GM23338 (cell line): ENCODE measurements at regions not wholly inside any gene's neighbourhood (a gene's known extent, or its start where the extent isn't known, plus 50 kb on each side); places are given as distances from the start of the nearest gene placed in this dataset.

Experiments used
- ATAC-seq: fragments of 200-7000 bp; cut with Tn5 transposase; 3 replicates; pipeline ENCODE4 v1.9.1; 2020
- DNase-seq: peaks from one replicate; pipeline ENCODE4 v3.0.0-alpha.2; 2015; ENCODE audit warnings: low spot score
- H2AFZ ChIP-seq: fragments of 200-600 bp; sonication (generic); 2 replicates; pipeline ENCODE4 v1.8.0; 2016; ENCODE audit warnings: antibody characterized with exemption, mild to moderate bottlenecking, moderate library complexity
- H3F3A ChIP-seq: fragments of 200-600 bp; sonication (generic); replicated peaks from 2 replicates; pipeline ENCODE4 v1.8.0; 2017; ENCODE audit warnings: antibody characterized with exemption, mixed run types, low read depth
- H3K27ac ChIP-seq: fragments of 200-600 bp; sonication (generic); 2 replicates; pipeline ENCODE4 v1.6.1; 2016; ENCODE audit warnings: low read depth
- H3K27me3 ChIP-seq: fragments of 200-600 bp; sonication (generic); 2 replicates; pipeline ENCODE4 v1.8.0; 2016; ENCODE audit warnings: mild to moderate bottlenecking, mixed run types, moderate library complexity; ENCODE audit not compliant: insufficient read depth
- H3K36me3 ChIP-seq: fragments of 200-600 bp; sonication (generic); 2 replicates; pipeline ENCODE4 v1.8.0; 2016; ENCODE audit warnings: mild to moderate bottlenecking; ENCODE audit not compliant: insufficient read depth
- H3K4me1 ChIP-seq: fragments of 200-600 bp; sonication (generic); 2 replicates; pipeline ENCODE4 v1.8.0; 2016; ENCODE audit warnings: mild to moderate bottlenecking, moderate library complexity; ENCODE audit not compliant: insufficient read depth
- H3K4me2 ChIP-seq: fragments of 200-600 bp; sonication (generic); 2 replicates; pipeline ENCODE4 v1.7.1; 2017; ENCODE audit warnings: mixed run types
- H3K4me3 ChIP-seq: fragments of 200-600 bp; sonication (generic); 2 replicates; pipeline ENCODE4 v1.6.1; 2016; ENCODE audit warnings: mixed run types
- H3K79me2 ChIP-seq: fragments of 200-600 bp; sonication (generic); replicated peaks from 2 replicates; pipeline ENCODE4 v1.8.0; 2017; ENCODE audit warnings: mild to moderate bottlenecking; ENCODE audit not compliant: insufficient read depth
- H3K9me2 ChIP-seq: fragments of 200-600 bp; sonication (generic); 2 replicates; pipeline ENCODE4 v1.8.0; 2017; ENCODE audit not compliant: insufficient read depth
- H4K20me1 ChIP-seq: fragments of 200-600 bp; sonication (generic); replicated peaks from 2 replicates; pipeline ENCODE4 v1.8.0; 2017; ENCODE audit warnings: mild to moderate bottlenecking; ENCODE audit not compliant: insufficient read depth
- H3K27ac Mint-ChIP-seq: 2 replicates; pipeline ENCODE4 v1.8.0; 2020; ENCODE audit warnings: inconsistent platforms, mild to moderate bottlenecking, moderate library complexity, mixed read lengths
- H3K27me3 Mint-ChIP-seq: 3 replicates; pipeline ENCODE4 v1.8.0; 2022; ENCODE audit warnings: low read depth, mild to moderate bottlenecking, moderate library complexity, mixed read lengths, inconsistent platforms; ENCODE audit not compliant: insufficient read depth, poor library complexity
- H3K36me3 Mint-ChIP-seq: 3 replicates; pipeline ENCODE4 v1.8.0; 2021; ENCODE audit warnings: low read depth, mild to moderate bottlenecking, inconsistent platforms, moderate library complexity, mixed read lengths
- H3K4me1 Mint-ChIP-seq: 3 replicates; pipeline ENCODE4 v1.8.0; 2020; ENCODE audit warnings: mild to moderate bottlenecking, inconsistent platforms, mixed read lengths
- H3K4me3 Mint-ChIP-seq: 3 replicates; pipeline ENCODE4 v1.8.0; 2021; ENCODE audit warnings: moderate library complexity, mild to moderate bottlenecking, inconsistent platforms, mixed read lengths
- H3K9me3 Mint-ChIP-seq: 3 replicates; pipeline ENCODE4 v1.8.0; 2020; ENCODE audit warnings: moderate library complexity, mild to moderate bottlenecking, inconsistent platforms, mixed read lengths
- EZH2 ChIP-seq: fragments of 200-600 bp; sonication (generic); IDR thresholded peaks from one replicate; pipeline ENCODE4 v1.8.0; 2017; ENCODE audit warnings: antibody characterized with exemption, mild to moderate bottlenecking, low read depth; ENCODE audit not compliant: unreplicated experiment
- EZH2phosphoT487 ChIP-seq: fragments of 200-600 bp; sonication (generic); IDR thresholded peaks from one replicate; pipeline ENCODE4 v1.8.1; 2018; ENCODE audit warnings: antibody characterized with exemption; ENCODE audit not compliant: unreplicated experiment
- JUNB ChIP-seq: IDR thresholded peaks from one replicate; pipeline ENCODE4 v1.6.1; 2016; ENCODE audit warnings: antibody characterized with exemption; ENCODE audit not compliant: unreplicated experiment
- NANOG ChIP-seq: IDR thresholded peaks from 2 replicates; pipeline ENCODE4 v1.6.1; 2016; ENCODE audit warnings: antibody characterized with exemption, borderline replicate concordance
- STAT1 ChIP-seq: IDR thresholded peaks from one replicate; pipeline ENCODE4 v1.6.1; 2016; ENCODE audit warnings: antibody characterized with exemption; ENCODE audit not compliant: unreplicated experiment
- ZNF331 ChIP-seq: fragments of 250-450 bp; sonication (Bioruptor Pico); IDR thresholded peaks from 2 replicates; pipeline ENCODE4 v1.5.0; 2020; ENCODE audit warnings: low read depth, mild to moderate bottlenecking, moderate library complexity
- TF ChIP-seq, protein P1 (sequence below): fragments of 250-450 bp; sonication (Bioruptor Pico); IDR thresholded peaks from 2 replicates; pipeline ENCODE4 v1.5.0; 2020; ENCODE audit warnings: mild to moderate bottlenecking, moderate library complexity
- TF ChIP-seq, protein P2 (sequence below): IDR thresholded peaks from one replicate; pipeline ENCODE4 v1.6.1; 2018; ENCODE audit warnings: antibody characterized with exemption; ENCODE audit not compliant: unreplicated experiment
- TF ChIP-seq, protein P3 (sequence below), 2 experiments: fragments of 200-600 bp in 1 of 2; sonication (generic) in 1 of 2; conservative IDR thresholded peaks; 2 replicates each; pipeline versions ENCODE4 v1.5.1 to v1.6.1; 2016 to 2017; ENCODE audit warnings: antibody characterized with exemption in 2 of 2, low read depth in 2 of 2, mild to moderate bottlenecking in 2 of 2, moderate library complexity in 1 of 2

DNA sequence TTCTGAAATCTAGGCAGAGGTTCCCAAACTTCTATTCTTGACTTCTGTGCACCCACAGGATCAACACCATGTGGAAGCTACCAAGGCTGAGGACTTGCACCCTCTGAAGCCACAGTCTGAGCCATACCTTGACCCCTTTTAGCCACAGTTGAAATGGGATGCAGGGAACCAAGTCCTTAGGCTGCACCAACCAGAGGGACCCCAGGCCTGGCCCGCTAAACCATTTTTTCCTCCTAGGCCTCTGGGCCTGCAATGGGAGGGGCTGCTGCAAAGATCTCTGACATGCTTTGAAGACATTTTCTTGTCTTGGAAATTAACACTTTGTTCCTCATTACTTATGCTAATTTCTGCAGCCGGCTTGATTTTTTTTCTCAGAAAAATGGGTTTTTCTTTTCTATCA, 133.9 kb upstream of the TSPAN8 start:
- H3K4me3 Mint-ChIP-seq = no peak overlapping the region
- Histone ChIP-seq H3K4me1 (no peaks in the 10 kb centered on the region), H3K36me3 (peaks cover 7% of the 10 kb centered on the region; the same call in 1 of the 2 replicates), H3K9me2 (no peaks in the 10 kb centered on the region; the same call in 1 of the 2 replicates), H2AFZ (no peak overlapping the region), H3K4me2 (no peak overlapping the region), H3K4me3 (no peak overlapping the region), H3K79me2 (no peaks in the 10 kb centered on the region), H4K20me1 (no peaks in the 10 kb centered on the region), H3K27me3 (no peaks in the 10 kb centered on the region), H3K27ac (no peak overlapping the region), H3F3A (no peaks in the 10 kb centered on the region)
- no peaks in the 10 kb centered on the region for H3K27me3 Mint-ChIP-seq
- H3K9me3 Mint-ChIP-seq = peaks cover 23% of the 10 kb centered on the region
- no peaks in the 10 kb centered on the region for H3K4me1 Mint-ChIP-seq
- TF ChIP-seq STAT1 = no peak
- TF ChIP-seq, protein P1, sequence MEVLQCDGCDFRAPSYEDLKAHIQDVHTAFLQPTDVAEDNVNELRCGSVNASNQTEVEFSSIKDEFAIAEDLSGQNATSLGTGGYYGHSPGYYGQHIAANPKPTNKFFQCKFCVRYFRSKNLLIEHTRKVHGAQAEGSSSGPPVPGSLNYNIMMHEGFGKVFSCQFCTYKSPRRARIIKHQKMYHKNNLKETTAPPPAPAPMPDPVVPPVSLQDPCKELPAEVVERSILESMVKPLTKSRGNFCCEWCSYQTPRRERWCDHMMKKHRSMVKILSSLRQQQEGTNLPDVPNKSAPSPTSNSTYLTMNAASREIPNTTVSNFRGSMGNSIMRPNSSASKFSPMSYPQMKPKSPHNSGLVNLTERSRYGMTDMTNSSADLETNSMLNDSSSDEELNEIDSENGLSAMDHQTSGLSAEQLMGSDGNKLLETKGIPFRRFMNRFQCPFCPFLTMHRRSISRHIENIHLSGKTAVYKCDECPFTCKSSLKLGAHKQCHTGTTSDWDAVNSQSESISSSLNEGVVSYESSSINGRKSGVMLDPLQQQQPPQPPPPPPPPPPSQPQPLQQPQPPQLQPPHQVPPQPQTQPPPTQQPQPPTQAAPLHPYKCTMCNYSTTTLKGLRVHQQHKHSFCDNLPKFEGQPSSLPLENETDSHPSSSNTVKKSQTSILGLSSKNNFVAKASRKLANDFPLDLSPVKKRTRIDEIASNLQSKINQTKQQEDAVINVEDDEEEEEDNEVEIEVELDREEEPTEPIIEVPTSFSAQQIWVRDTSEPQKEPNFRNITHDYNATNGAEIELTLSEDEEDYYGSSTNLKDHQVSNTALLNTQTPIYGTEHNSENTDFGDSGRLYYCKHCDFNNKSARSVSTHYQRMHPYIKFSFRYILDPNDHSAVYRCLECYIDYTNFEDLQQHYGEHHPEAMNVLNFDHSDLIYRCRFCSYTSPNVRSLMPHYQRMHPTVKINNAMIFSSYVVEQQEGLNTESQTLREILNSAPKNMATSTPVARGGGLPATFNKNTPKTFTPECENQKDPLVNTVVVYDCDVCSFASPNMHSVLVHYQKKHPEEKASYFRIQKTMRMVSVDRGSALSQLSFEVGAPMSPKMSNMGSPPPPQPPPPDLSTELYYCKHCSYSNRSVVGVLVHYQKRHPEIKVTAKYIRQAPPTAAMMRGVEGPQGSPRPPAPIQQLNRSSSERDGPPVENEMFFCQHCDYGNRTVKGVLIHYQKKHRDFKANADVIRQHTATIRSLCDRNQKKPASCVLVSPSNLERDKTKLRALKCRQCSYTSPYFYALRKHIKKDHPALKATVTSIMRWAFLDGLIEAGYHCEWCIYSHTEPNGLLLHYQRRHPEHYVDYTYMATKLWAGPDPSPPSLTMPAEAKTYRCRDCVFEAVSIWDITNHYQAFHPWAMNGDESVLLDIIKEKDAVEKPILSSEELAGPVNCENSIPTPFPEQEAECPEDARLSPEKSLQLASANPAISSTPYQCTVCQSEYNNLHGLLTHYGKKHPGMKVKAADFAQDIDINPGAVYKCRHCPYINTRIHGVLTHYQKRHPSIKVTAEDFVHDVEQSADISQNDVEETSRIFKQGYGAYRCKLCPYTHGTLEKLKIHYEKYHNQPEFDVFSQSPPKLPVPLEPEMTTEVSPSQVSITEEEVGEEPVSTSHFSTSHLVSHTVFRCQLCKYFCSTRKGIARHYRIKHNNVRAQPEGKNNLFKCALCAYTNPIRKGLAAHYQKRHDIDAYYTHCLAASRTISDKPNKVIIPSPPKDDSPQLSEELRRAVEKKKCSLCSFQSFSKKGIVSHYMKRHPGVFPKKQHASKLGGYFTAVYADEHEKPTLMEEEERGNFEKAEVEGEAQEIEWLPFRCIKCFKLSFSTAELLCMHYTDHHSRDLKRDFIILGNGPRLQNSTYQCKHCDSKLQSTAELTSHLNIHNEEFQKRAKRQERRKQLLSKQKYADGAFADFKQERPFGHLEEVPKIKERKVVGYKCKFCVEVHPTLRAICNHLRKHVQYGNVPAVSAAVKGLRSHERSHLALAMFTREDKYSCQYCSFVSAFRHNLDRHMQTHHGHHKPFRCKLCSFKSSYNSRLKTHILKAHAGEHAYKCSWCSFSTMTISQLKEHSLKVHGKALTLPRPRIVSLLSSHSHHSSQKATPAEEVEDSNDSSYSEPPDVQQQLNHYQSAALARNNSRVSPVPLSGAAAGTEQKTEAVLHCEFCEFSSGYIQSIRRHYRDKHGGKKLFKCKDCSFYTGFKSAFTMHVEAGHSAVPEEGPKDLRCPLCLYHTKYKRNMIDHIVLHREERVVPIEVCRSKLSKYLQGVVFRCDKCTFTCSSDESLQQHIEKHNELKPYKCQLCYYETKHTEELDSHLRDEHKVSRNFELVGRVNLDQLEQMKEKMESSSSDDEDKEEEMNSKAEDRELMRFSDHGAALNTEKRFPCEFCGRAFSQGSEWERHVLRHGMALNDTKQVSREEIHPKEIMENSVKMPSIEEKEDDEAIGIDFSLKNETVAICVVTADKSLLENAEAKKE (CRISPR knock-in tag) = no peak
- no peak for TF ChIP-seq ZNF331 (CRISPR knock-in tag)
- no peak for TF ChIP-seq EZH2phosphoT487
- no peak overlapping the region for H3K27ac Mint-ChIP-seq
- H3K36me3 Mint-ChIP-seq = peaks cover 23% of the 10 kb centered on the region
- DNase-seq (no peak), ATAC-seq (no peak)

DNA sequence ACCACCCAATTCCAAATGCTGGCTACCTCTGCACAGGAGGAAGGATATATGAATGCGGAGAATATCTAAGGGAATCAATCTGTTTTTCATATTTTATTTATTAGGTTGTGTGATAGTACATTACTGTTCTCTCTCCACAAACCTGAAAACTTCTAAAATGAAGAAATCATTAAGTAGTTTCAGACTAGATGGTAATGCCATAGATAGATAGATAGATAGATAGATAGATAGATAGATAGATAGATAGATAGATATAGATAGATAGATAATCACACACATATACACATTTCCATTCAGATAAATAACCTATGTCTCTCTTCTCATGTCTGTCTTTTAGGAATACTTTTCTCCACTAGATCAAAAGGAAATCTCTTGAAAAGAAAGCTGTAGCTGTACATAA, 126.1 kb upstream of the TSPAN8 start:
- H3K27me3 Mint-ChIP-seq = no peaks in the 10 kb centered on the region
- no peaks in the 10 kb centered on the region for H3K4me1 ChIP-seq
- TF ChIP-seq EZH2 (no peak), ZNF331 (CRISPR knock-in tag) (no peak), NANOG (no peak), EZH2phosphoT487 (no peak), JUNB (no peak)
- TF ChIP-seq, protein P2, sequence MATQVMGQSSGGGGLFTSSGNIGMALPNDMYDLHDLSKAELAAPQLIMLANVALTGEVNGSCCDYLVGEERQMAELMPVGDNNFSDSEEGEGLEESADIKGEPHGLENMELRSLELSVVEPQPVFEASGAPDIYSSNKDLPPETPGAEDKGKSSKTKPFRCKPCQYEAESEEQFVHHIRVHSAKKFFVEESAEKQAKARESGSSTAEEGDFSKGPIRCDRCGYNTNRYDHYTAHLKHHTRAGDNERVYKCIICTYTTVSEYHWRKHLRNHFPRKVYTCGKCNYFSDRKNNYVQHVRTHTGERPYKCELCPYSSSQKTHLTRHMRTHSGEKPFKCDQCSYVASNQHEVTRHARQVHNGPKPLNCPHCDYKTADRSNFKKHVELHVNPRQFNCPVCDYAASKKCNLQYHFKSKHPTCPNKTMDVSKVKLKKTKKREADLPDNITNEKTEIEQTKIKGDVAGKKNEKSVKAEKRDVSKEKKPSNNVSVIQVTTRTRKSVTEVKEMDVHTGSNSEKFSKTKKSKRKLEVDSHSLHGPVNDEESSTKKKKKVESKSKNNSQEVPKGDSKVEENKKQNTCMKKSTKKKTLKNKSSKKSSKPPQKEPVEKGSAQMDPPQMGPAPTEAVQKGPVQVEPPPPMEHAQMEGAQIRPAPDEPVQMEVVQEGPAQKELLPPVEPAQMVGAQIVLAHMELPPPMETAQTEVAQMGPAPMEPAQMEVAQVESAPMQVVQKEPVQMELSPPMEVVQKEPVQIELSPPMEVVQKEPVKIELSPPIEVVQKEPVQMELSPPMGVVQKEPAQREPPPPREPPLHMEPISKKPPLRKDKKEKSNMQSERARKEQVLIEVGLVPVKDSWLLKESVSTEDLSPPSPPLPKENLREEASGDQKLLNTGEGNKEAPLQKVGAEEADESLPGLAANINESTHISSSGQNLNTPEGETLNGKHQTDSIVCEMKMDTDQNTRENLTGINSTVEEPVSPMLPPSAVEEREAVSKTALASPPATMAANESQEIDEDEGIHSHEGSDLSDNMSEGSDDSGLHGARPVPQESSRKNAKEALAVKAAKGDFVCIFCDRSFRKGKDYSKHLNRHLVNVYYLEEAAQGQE = no peak
- TF ChIP-seq, protein P3, sequence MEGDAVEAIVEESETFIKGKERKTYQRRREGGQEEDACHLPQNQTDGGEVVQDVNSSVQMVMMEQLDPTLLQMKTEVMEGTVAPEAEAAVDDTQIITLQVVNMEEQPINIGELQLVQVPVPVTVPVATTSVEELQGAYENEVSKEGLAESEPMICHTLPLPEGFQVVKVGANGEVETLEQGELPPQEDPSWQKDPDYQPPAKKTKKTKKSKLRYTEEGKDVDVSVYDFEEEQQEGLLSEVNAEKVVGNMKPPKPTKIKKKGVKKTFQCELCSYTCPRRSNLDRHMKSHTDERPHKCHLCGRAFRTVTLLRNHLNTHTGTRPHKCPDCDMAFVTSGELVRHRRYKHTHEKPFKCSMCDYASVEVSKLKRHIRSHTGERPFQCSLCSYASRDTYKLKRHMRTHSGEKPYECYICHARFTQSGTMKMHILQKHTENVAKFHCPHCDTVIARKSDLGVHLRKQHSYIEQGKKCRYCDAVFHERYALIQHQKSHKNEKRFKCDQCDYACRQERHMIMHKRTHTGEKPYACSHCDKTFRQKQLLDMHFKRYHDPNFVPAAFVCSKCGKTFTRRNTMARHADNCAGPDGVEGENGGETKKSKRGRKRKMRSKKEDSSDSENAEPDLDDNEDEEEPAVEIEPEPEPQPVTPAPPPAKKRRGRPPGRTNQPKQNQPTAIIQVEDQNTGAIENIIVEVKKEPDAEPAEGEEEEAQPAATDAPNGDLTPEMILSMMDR (conservative IDR thresholded peaks at IDR 0.05; ENCODE audit: low read depth in 2 of 2) = no peak

More for the DNA sequence above, 126.1 kb upstream of the TSPAN8 start:
- no peaks in the 10 kb centered on the region for H4K20me1 ChIP-seq
- peaks cover 8% of the 10 kb centered on the region for H3K4me1 Mint-ChIP-seq
- H3K36me3 ChIP-seq = no peaks in the 10 kb centered on the region
- DNase-seq = no peak
- H3K36me3 Mint-ChIP-seq = no peaks in the 10 kb centered on the region
- no peaks in the 10 kb centered on the region for H3F3A ChIP-seq
- no peaks in the 10 kb centered on the region for H3K9me2 ChIP-seq
- H3K79me2 ChIP-seq = no peaks in the 10 kb centered on the region
- H3K27me3 ChIP-seq = no peaks in the 10 kb centered on the region
- ATAC-seq = no peak
- no peak overlapping the region for H3K4me3 ChIP-seq
- H3K27ac ChIP-seq = no peak overlapping the region
- H2AFZ ChIP-seq = no peak overlapping the region
- H3K4me3 Mint-ChIP-seq = no peak overlapping the region
- no peak overlapping the region for H3K4me2 ChIP-seq
- H3K27ac Mint-ChIP-seq = no peak overlapping the region
- H3K9me3 Mint-ChIP-seq = no peaks in the 10 kb centered on the region; the same call in 2 of the 3 replicates
